T-helper 1 cell (primary cell): ENCODE measurements at regions not wholly inside any gene's neighbourhood (a gene's known extent, or its start where the extent isn't known, plus 50 kb on each side); places are given as distances from the start of the nearest gene placed in this dataset.

Source experiments
- DNase-seq, 5 donors: peaks; one replicate each; pipeline ENCODE4 v3.0.0-alpha.2; 2012 to 2020

DNA sequence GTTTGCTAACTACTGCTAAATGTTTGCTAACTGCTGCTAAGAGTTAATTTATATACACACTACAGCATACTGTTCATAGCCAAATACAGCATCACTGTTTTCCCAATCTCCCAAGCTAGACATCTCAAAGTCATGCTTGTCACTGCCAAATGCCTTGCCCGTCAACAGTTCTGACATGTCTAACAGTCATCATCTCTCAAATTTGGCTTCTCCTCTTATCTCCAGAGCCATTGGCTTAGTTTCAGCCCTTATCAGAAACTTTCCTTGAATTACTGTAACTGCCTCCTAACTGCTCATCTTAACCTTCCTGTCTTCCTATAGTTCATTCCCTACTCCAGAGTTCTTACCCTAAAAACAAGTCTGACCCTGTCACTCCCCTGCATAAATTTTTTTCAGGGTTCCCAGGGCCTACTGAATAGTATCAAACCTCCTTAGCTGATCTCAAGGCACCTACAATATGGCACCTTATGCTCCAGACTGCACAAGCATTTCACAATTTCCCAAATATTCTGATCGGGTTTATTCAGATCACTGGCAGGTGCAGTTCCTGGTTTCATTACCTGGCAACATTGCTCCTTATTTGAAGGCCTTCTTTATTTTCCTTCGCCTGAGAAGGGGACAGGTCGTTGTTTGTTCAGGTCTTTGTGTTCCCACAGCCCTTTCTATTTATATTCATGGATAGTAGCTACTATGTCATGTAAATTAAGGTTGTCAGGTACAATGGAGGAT lies 55.9 kb upstream of the ANKRD55 start:
- no peak for DNase-seq

DNA sequence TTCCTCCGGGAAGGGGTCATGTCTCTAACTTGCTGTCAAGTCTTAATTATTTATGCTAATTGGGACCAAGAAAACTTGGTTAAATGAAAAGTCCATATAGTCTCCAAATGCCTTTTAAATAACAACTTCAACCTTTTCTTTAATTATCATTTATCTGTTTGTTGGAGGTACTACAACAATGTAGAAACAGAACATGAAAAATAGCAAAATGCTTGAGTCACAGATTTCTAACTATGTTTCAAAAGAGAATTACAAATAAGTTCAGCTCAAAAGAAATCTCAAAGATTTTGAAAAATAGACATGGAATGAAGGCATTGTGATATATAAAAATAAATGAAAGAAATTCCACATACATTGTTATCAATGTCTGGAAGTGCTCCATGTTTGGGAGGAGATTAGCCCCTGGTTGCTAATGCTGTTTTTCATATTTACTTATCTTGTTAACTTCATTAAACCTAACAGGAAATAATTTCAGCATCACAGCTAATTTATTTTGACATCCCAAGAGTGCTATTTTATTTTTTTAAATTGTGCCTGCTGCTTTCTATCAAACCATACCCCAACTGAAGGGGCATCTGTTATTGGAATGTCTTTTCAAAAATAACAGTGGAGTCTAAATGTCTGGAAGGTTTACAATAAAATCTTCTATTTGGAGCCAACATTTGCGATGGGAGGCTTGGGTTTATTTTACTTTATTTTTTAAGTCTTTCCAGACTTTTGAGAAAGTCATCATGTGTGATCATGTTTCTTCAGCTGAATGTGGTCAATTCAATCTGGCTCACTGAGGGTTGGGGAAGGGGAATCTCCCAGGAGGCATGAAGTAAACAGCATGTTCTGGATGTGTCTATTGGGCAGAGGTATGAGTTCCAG lies 53.1 kb upstream of the ANKRD55 start:
- no peak for DNase-seq

DNA sequence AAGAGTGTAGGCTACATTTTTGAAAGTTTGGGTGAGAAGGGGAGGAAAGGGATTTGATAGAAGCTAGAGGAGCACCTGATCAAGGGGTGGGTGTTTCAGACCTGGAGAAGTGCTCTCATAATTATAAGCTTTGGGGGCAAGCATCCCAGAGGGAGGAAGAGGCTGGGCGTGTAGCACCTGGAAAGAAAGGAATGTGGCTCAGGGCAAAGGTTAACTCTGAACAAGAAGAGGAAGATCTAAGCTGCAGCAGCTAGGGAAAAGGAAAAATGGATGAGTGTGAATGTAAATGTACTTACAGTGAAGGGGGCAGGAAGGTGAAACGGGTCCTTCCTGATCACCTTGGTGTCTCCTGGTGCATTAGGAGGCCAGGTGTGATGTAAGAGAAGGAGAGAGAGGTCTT lies 49.8 kb upstream of the ANKRD55 start:
- no peak for DNase-seq
